NCI-H1694 (cell line): ENCODE measurements at regions not wholly inside any gene's neighbourhood (a gene's known extent, or its start where the extent isn't known, plus 50 kb on each side); places are given as distances from the start of the nearest gene placed in this dataset.
A peak's percentile ranks its signal among the peaks of the same experiment; 100 is the strongest.
"Not testable (repeated sequence)": the region's sequence is repeated elsewhere in the genome, so short reads cannot be mapped to it uniquely, and the experiment has no call there.

ENCODE experiments used
- DNase-seq: peaks from one replicate; lab custom pipeline; 2025; lab: John Stamatoyannopoulos, UW

GRCh38 chr3:86794361-86795065, 196.4 kb downstream of the VGLL3 start:
- no peak for DNase-seq

DNA sequence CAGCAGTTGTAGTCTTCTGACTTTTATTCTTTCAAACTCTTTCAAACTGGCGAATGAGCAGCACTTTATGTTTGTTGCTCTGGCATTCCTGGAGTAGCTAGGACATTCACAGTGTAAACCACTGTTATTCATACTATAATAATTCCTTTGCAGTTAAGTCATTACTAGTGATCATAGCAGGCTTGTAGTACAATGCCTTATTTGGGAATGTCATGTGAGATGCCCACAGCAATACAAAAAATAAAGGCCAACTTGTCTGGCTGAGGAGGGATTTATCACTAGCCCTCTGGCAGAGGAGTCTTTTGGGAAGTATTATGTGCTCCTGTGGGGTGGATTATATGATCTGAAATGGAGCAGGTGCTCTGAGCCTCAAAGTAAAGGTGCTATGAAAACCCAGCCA, 197.2 kb downstream of the VGLL3 start:
- no peak for DNase-seq

DNA sequence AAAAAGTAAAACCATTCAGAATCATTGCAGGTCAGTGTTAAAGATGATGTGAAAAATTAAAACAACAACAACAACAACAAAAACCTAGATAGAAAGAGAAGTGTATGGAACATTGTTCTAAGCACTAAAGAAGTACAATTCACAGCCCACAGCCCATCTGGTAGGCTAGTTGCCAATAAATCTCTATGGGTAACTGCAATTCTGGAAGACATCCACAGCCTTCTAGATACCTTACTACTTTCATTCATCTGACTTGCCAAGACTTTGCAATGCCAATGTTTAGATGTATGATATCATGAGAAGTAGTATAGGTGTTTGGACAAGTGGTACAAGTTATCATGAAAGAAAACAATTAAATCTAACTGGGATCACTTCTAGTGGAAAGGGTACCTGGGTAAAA, 198.6 kb downstream of the VGLL3 start:
- DNase-seq = no peak

DNA sequence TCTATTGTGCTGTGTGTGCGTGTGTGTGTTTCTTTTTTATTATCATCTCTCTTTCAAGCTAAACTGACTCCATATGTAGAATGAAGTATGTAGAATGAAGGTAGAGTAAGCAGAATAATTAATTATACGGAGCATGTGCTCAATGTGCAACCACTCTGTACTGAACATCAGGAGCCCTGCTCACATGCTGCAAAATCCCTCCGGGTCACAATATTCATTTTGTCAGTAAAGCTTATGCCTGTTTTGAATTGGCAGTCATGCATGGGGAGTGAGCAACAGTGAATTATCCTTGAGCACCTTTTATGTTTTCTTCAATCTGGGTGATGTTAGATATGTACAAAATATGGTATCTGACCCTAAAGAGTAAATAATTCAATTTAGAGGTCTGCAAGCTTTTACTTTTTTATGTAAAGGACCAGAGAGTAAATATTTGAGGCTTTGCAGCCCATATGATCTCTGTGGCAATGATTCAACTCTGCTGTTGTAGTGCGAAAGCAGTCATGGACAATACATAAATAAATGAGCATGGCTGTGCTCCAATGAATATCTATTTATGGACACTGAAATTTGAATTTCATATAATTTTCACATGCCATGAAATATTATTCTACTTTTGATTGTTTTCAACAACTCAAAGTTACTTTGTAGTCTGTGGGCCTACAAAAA, 199.9 kb downstream of the VGLL3 start:
- no peak for DNase-seq

GRCh38 chr3:86788371-86788770, 202.6 kb downstream of the VGLL3 start:
- no peak for DNase-seq

DNA sequence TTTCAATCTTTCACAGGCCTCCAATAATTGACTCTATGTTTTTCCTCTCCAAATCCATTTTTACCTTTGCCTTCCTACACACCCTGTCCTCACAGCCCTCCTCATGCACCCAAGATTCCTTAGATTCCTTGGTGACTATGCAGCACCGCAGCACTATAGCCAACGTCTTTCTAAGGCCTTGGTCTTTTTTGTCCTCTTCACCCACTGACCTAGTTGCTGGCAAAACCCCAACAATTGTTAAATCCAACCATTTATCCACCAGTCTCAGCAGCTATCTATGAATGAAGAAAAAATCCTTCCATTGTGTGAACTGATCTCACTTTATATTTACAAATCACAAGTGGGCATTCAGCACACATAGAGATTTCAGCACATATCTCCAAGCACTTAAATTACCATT, 203.9 kb downstream of the VGLL3 start:
- no peak for DNase-seq

- DNase-seq = no peak
These were observed 205.6 kb downstream of the VGLL3 start for GRCh38 chr3:86785386-86785785.

GRCh38 chr3:86782866-86783265, 208.1 kb downstream of the VGLL3 start:
- DNase-seq = no peak

DNA sequence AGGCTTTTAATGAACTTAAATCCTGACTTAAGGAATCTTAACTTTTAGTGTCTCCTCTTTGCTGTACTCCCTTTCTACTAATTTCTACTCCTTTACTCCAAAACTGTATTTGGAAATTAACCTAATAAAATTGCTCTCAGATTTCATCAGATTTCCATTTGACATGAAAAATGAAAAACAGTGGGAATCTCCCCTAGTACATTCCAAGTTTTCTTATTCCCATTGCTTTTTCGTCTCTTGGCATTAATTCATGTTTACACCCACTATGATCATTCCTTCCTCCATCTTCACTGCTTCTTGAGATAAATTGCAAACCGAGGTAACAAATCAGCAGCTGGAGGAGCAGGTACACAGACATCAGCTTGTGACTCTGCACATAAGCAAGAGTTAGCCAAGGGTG, 208.7 kb downstream of the VGLL3 start:
- DNase-seq = no peak

- DNase-seq = peak; percentile 41
These were observed 216.8 kb downstream of the VGLL3 start for GRCh38 chr3:86774082-86774691.

DNA sequence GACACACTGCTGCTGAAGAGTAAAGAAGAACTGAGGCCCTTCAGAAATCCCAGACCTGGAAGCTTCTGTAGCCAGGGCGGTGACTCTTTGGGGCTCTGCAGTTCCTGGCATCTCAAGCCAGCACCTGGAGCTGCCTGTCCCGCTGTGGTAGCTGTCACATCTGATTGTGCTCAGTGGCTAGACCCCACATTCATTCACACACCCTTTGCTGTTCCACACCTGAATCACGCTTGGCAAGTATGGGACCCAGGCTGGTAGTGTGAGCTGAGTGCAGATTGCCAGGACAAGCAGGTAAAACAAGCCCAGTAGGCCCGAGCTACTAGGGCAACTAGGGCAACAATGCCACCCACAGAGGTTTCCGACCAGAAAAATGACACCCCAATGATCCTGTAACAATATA, 218.2 kb downstream of the VGLL3 start:
- DNase-seq = no peak

DNA sequence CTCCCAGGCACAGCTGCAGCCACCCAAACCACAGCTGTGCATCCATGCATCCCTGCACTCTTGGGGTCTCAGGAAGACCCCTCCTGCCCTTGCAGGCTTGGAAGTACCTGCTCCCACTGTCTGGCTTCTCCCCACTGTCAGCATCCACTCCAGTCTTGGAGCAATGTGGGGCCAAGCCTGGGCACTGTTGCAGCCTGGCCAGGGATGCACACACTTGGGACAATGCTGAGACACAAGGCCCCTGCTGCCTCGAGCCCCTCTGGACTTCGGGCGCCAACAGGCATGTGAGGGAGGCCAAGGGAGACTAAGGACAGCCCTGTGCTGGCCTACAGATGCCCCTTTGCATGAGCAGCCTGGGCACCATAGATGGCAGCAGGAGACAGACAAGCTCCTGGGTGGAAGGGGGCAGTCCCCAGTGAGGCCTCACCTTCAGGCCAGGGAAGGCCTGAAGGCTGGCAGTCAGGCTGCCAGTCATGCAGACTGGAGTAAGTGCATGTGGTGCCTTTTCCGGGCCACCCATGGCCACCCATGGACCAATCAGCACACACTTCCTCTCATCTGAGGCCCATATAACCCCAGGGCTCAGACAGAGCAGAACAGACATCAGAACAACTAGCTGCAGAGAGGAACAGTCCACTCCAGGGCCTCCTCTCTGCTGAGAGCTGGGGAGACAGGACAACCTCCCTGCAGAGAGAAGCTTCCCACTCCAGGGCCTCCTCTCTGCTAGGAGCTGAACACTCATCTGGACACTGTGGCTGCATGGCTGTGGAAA, 219.0 kb downstream of the VGLL3 start:
- DNase-seq = no peak

DNA sequence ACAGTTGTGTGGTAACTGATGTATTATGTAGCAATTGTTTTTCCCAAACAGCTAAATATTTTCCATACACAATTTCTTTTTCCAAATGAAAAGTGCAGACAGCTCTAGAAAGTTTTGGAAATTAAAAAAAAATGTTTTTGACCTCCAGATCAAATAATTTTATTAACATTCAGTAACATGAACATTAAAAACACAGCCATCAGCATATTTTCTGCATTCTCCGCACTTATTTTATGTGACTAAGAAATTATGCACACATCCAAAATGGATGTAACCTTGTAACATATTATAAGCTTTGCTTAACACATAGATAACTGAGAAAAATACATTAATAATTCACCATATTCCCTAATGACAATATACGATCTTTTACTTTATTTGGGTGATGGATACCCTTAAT, 224.6 kb downstream of the VGLL3 start:
- no peak for DNase-seq

- DNase-seq = not testable (repeated sequence)
These were observed 233.4 kb downstream of the VGLL3 start for GRCh38 chr3:86757322-86758179.

DNA sequence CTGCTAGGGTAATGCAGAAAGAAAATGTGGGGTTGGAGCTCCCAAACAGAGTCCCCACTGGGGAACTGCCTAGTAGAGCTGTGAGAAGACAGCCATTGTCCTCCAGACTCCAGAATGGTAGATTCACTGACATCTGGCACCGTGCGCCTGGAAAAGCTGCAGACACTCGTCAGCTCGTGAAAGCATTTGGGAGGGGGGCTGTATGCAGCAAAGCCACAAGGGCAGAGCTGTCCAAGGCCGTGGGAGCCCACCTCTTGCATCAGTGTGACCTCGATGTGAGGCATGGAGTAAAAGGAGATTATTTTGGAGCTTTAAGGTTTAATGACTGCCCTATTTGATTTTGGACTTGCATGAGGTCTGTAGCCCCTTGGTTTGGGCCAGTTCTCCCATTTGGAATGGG, 242.9 kb downstream of the VGLL3 start:
- DNase-seq = no peak

- peak; percentile 18 for DNase-seq
These were observed 246.9 kb downstream of the VGLL3 start for GRCh38 chr3:86744051-86744450.

- DNase-seq = no peak
These were observed 247.7 kb downstream of the VGLL3 start for GRCh38 chr3:86743233-86743632.

DNA sequence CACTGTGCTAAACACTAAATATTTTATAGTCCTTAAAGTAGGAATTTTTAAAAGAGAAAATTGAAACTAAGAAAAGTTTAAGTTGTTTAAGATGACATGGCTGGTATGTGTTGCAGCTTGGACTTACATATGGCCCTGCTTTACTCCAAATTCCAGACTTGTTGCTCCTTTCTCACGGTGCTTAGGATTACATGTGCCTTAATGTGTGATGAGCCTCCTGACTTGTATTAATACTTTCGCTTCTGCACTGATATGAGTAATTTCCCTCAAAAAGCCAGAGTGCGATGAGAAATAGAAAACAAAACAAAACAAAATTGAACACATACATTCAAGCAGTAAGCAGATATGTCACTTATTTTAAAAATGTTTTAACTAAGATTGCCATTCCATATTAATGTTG, 250.2 kb downstream of the VGLL3 start:
- DNase-seq = no peak

DNA sequence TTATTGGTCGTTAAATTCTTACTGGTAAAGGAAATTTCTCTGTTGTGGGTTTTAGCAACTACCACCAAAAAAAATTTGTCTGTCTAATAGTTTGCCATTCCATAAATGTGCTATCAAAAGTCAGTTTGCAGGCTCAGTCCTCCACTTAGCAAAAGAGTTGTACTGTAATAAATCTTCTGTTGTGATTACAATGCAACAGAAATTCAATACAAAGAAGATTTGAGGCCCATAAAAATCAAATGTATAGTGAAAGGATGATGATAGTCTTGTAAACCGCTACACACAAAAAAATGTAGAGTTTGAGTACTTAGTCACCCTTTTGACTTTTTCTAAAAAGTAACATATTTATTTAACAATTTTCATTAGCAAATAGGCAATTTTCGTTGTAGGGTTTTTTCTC, 251.7 kb downstream of the VGLL3 start:
- DNase-seq = no peak

DNA sequence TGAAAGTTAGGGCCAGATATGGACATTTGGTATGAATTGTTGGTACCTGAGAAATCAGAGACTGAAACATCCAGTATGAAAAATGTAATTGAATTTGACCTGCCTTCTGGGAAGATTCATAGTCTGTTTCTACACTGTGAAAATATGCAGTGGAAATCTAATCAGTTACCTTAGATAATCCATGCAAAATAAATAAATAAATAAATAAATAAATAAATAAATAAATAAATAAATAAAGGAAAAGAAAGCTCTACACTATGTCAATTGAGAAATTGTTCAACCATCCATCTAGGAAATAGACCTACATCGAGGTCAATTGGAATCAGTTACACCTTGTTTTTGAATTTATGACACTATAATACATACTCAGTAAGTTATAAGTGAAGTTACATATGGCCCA, 252.3 kb downstream of the VGLL3 start:
- DNase-seq = no peak

DNA sequence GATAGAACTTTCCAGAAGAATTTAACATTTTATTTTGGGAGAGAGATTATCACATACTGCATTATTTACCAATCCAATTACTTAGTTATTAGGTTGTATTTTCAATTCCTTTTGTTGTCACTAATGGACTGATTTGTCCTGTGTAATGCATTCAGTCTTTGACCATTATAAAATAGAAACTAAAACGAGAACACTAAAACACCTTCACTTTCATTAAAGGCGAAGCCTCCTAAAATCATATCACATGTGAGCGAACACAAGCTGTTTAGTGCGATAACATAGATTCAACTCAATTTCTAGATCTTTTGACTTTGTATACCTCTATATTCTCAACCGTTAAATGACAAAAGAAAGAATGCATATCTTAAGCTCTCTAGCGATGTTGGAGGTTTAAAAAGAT, 253.4 kb downstream of the VGLL3 start:
- DNase-seq = no peak

GRCh38 chr3:86733257-86733656, 257.7 kb downstream of the VGLL3 start:
- no peak for DNase-seq
